G401 (cell line): ENCODE measurements at regions not wholly inside any gene's neighbourhood (a gene's known extent, or its start where the extent isn't known, plus 50 kb on each side); places are given as distances from the start of the nearest gene placed in this dataset.

Source experiments
- DNase-seq: peaks from one replicate; pipeline ENCODE4 v3.0.0-alpha.2; 2015; ENCODE audit warnings: low spot score
- in situ Hi-C: cut with HindIII; loops from 2 replicates; pipeline ENCODE4 v1.10.0; 2016; ENCODE audit warnings: low sequenced_read_pairs, mixed read lengths

DNA sequence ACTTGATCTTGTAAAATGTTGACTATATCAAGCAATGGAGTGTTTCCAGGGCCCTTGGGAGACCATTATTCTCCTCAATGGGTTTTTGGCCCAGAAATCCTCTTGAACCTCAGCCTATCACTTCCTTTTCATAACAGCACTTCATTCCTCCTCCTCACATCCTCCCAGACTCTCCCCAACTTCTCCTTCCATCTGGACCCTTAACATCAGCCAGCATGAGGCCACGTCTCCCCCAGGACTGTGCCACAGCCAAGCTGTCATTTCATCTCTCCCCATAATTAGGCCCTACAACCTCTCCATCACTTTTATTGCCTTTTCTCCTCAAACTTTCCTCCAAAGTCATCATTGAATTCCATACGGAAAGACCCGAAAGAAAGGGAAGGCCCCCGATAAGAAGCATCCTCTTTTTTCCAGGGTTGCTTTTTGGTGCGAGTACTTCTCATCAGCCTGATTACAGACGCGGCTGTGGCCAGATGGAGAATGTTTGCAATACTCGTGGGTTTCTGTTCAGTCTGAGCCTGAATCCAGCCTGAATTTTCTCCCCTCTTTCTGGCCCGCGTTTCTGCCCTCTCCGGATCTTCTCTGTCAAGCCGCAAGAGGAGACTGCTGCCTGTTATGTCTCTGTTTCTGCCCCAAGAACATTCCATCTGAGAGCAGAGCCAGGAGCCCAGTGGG is 52.7 kb upstream of the SLC25A33 start:
- in situ Hi-C loops: no loop called here

More for the DNA sequence above, 52.7 kb upstream of the SLC25A33 start:
- no peak for DNase-seq
